Stimulated activated CD4-positive, alpha-beta T cell treated with anti-CD3 and anti-CD28 coated beads, Interleukin-4, amount 100 ng/mL, for 1 hour (primary cell): ENCODE measurements at regions not wholly inside any gene's neighbourhood (a gene's known extent, or its start where the extent isn't known, plus 50 kb on each side); places are given as distances from the start of the nearest gene placed in this dataset.

ENCODE experiments used
- DNase-seq: peaks from one replicate; pipeline ENCODE4 v3.0.0-alpha.2; 2020

- DNase-seq = no peak
Observed at GRCh38 chr16:79367822-79368221, 232.7 kb downstream of the MAF start.

DNA sequence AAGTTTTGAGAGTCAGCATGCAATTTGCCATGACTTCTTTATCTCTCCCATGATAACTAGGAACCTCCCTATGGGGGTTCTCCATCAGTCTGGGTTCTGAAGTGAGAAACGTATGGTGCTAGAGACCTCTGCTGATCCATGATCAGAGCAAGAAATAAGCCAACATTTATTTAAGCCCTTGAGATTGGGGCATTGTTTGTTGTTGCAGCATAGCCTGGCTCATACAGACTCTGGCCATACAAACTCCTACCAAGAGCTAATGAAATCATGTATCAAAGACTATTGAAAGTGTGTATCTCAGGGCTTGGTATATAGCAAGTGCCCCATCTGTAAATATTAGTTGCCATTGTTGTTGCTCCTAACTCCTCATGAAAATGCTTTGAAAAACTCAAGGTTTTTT lies 233.9 kb downstream of the MAF start:
- no peak for DNase-seq

GRCh38 chr16:79365702-79366101 lies 234.8 kb downstream of the MAF start:
- no peak for DNase-seq

DNA sequence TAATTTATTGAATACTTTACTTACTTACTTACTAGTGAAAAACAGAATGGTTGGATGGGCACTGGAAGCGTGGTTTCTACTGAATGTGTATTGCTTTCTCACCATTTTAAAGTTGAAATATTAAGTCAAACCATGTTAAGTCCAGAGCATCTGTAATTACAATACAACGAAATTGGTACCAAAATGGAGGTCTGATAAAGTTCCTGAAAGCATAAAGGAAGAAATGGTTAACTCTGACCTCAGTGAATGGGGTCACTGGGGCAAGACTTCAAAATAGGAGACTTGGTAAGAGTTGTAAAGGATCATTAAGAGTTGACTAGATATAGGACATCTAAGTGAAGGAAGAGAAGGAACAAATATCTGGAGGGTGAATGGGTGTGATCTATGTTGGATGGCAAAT lies 237.1 kb downstream of the MAF start:
- DNase-seq = no peak

- no peak for DNase-seq
Observed at GRCh38 chr16:79363035-79363434, 237.5 kb downstream of the MAF start.

DNA sequence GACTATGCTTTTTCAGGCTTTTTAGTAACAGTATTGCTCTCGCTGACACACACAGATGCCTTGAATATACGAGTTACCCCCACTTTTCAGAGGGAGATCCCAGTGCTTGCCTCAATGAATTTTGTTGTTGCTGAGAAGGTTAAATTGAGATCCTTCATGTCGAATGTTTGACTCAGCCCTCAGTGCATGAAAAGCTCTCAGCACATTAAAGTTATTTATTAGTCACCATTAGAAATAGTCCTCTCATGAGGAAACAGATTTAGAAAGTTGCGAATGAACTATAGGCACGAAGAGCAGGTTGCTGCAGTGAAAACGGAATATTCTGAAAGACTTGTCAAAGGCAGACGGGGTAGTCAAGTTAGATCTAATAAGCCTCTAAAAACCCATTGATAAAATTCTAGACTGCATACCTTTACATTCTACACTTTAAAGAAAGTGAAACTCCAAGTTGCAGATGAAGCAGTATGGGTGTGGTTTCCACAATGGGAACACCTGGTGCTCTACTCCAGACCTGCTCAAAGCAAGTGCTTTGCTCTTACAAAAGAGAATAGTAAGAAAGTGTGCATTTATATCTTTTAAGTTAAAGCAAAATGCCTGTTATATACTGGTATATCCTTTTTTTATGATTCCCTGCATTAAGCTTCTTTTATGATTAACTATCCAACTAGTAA lies 238.1 kb downstream of the MAF start:
- DNase-seq = no peak

DNA sequence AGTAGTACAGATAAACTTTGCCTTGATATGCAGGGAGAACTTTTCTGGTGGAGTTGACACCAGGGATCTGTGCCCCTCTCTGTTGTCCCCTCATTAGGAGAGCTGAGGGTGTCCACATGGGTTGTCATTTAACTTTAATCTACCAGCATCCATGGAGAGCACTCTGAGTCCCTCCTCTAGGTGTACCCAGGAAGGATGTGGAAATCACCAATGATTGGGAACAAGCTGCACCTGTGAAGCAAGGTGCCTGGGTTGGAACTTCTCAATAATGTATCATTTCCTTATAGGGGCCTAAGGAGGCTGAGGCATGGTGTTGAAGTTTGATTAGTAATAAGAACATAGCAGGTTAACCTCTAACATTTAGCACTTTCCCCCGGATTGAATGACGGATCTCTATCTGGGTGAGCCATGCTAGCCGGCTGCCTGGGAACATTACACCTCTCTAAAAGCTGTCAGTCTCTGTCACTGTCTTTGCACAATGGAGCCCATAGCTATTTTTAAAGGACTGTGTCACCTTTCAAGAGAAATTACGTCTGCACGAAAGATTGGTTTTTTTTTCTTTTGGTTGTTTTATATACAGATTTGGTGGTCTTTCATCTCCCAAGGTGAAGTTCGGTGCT lies 239.3 kb downstream of the MAF start:
- DNase-seq = no peak

DNA sequence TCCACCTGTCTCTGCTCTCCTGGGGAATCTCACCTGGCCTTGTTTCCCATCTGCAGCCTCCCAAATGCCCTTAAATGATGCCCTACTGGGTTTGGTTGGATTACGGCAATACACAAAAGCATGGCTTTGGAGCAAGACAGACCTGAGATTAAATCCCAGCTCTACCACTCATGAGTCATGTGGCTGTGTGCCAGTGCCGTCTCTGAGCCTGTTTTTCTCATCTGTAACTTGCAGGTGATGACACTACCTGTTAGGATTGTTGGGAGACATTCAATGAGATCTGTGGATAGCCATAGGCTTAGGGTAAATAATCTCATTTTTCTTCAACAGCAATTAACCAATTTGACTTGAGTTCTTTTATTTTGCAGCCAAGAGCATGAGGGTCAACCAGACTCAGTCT lies 240.3 kb downstream of the MAF start:
- DNase-seq = no peak

- no peak for DNase-seq
Observed at GRCh38 chr16:79359082-79359481, 241.5 kb downstream of the MAF start.

DNA sequence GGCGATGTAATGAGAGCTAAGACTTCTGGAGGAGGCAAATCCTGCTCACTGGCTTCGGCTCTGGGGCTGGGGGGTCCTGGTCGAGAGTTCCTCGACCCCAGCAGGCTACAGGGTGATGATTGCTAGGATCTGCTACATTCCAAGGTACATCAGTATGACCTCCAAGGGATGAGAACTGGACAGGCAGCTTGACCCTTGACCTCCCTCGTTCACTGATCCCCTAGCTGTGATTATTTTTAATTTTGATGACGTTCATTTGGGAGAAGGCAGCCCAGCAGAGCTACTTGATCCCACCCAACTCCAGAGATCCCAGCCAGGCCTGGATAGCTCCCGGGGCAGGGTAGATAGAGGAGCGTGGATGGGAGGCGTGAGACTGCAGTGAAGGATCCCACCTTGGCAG lies 242.3 kb downstream of the MAF start:
- no peak for DNase-seq

GRCh38 chr16:79355600-79356358 lies 244.8 kb downstream of the MAF start:
- DNase-seq = no peak

DNA sequence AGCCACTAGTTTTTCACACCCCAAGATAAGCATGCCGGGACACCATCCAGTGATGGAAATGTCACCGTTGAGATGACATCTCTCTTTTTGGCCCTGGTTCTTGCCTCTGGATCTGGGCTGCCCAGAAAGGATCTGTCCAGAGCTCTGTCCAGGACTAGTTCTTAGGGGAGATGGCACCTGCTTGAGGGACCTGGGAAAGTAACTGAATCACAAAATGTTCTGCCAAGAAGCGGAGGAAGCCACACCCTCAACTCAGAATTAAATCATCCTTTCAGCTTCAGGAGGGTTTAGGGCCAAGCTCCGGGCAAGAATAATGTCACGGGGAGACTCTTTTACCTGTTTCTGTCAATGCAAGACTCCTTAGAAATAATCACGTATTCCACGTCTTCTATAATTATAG lies 248.6 kb downstream of the MAF start:
- DNase-seq = no peak

- no peak for DNase-seq
Observed at GRCh38 chr16:79349803-79350202, 250.7 kb downstream of the MAF start.

DNA sequence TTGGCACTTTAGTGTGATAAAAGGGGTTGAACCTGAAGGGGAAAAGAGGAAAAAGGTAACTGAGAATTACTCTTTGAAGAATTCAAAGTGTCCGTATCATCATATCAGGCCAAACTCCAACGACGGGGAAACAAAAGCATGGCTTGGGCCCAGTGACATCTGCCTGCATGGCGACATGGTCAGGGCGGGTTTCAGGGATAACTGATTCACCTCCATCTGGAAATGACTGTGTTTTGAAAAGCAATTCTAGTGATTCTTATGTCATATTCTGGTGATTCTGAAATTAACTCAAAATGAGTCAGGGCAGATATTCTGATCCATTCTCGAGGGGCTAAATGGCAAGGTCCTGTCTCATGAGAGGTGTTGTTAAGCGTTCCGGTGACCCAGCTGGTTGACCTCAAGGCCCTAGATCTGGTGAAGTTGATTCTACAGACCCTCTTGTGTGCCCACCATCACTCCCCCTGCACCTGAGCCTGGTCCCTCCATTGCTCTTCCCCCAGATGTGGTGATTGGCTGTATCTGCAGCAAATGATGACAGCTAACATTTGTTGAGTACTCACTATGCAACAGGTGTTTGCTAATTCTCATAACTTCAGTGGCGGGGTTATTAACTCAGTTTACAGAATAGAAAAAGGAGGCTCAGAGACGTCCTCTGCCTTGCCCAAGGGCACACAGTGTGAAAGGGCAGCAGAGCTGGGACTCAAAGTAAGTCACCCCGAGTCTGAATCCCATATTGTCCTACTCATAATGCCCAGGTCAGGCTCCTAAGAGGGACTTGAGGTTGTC lies 251.8 kb downstream of the MAF start:
- DNase-seq = no peak

DNA sequence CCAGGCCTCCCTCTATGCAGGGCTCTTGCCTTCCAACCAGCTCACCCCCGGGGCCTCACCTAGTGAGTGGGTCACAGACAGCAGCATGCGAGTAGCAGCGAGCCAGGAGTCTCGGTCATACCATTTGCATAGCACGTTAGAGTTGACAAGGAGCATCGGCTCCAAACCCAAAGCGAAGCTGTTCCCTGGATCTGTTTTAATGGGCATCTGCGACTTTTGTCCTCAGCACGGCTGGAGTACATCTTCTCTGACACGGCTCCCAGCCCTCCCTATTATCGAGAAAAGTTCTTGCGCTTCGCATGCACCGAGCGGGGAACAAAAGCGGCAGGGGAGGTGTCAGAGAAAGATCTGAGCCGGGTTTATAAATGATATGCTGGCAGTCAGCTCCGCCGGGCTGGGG lies 253.3 kb downstream of the MAF start:
- DNase-seq = no peak

DNA sequence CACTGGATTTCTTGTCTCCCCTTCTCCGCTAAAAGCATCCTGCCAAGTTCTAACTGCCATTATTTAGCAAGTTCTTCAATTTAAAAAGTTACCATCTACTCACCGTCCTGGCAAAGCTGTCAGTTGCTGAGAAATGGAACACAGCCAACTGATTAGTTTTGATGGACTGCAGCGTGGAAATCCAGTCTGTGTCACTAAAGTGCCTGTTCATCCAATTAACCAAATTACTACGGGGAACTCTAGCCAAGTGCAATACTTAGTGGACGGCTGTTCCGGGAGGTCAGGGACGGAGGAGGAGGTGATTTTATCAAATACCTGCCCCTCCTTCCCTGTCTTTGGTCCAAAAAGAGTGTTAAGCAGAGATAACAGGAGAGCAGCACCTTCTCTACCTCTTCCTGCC lies 260.7 kb downstream of the MAF start:
- DNase-seq = no peak

DNA sequence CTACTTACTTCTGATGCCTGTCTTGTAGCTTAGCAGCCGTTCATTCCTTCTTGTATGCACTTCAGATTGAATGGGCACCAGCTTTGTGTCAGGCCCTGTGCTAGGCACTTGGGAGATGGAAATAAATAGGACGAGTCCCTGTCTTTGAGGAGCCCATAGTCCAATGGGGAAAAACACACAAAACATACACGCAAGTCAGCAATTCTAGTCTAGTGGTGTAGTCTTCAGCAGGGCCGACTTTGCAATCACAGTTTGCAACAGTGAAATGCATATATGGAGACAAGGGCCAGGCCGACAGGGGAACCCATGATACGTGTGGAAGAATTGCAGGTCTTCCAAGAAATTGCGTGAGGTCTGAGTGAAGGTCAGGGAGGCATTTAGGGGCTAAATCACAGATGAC lies 262.6 kb downstream of the MAF start:
- no peak for DNase-seq

DNA sequence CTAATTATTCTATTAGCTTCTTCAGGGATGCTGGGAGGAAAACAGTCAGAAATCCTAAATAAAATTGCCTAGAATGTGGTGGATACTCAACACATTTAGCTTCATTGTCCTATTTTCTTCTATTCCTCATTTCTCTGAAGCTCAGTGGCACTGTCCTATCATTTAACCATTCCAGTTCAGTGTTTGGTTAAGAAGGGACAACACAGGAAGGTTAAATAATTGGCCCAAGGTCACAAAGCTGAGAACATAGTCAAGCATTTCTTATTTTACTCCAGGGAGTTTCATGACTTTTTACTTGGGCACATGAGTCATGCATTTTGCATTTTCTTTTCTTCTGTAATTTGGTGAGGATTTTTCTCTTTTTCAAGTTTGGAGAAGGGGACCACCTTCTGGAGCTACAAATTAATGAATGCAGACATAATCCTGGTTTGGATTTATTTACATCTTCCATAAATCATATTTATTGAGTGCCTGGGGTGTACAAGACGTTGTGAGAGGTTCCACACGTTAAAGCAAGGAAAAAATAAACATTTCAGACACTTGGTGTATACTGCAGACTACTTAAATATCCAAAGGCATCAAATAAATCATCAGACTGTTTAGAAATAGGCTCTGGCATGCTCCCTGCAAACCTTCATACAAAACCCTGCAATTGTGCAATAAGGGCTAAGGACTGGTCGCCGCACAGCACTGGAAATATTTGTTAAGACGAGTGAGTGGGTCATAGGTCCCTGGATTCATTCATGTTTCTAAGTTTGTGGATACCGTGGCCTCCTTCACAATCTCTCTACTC lies 263.9 kb downstream of the MAF start:
- DNase-seq = no peak

- peak; percentile 39 for DNase-seq
Observed at GRCh38 chr16:79334127-79334526, 266.4 kb downstream of the MAF start.

DNA sequence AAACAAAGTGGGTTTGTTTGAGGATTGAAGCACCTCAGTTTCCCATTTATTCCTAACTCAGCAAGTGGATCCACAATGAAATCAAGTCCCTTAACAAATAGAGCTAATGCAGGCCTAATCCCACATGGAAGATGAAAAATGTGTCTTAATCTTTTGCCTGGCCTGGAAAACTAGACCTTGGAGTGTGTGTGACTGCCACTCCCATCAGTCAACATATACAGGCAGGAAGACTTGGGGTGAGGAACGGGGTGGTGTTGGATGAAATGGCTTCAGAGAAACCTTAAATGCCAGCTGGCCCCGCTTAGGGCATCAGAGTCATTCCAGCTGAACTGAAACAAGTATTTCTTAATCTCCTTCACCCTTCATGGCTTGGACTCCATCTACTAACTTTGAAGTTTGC lies 269.5 kb downstream of the MAF start:
- DNase-seq = no peak

GRCh38 chr16:79329967-79330366 lies 270.6 kb downstream of the MAF start:
- DNase-seq = no peak

- DNase-seq = no peak
Observed at GRCh38 chr16:79329166-79329521, 271.4 kb downstream of the MAF start.
